Erythroblast (primary cell): ENCODE measurements at regions not wholly inside any gene's neighbourhood (a gene's known extent, or its start where the extent isn't known, plus 50 kb on each side); places are given as distances from the start of the nearest gene placed in this dataset.

Experiments
- GATA1 ChIP-seq: IDR thresholded peaks from 2 replicates; pipeline ENCODE4 v1.6.1; 2011; ENCODE audit warnings: low read depth, mild to moderate bottlenecking, control low read depth, low read length, moderate library complexity
- POLR2A ChIP-seq: IDR thresholded peaks from 2 replicates; pipeline ENCODE4 v1.6.1; 2011; ENCODE audit warnings: mild to moderate bottlenecking, low read length

DNA sequence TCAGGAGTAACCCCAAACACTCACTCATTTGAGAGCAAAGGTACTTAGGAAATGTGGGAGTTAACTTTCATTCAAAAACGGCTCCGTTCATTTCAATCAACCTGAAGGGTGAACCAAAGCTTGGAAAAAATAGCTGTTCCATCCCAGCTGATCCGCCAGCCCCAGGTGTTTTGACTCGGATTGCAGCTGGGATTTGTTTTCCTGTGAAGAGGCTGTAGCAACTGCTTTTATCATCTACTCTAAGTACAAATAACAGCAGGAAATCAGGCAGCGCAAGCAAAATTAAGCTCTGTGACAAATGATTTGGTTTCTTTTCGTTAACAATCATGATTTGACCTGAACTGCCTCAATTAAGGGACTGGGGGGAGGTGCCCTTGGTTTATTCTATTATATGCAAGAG is 154.7 kb downstream of the BEND2 start:
- TF ChIP-seq POLR2A (no peak), GATA1 (no peak)
